SH-SY5Y (cell line): ENCODE measurements at regions not wholly inside any gene's neighbourhood (a gene's known extent, or its start where the extent isn't known, plus 50 kb on each side); places are given as distances from the start of the nearest gene placed in this dataset.

ENCODE experiments used
- GATA2 ChIP-seq: IDR thresholded peaks from 2 replicates; pipeline ENCODE4 v1.6.1; 2011; ENCODE audit warnings: mild to moderate bottlenecking, low read depth, low read length
- GATA3 ChIP-seq: IDR thresholded peaks from 2 replicates; pipeline ENCODE4 v1.6.1; 2011; ENCODE audit warnings: low read depth, mild to moderate bottlenecking, low read length, moderate library complexity

GRCh38 chr7:130940326-130940725 lies 206.3 kb upstream of the KLF14 start:
- TF ChIP-seq GATA3 (no peak), GATA2 (no peak)

GRCh38 chr7:130940907-130941306 lies 206.9 kb upstream of the KLF14 start:
- no peak for TF ChIP-seq GATA2
- no peak for TF ChIP-seq GATA3

- no peak for TF ChIP-seq GATA2
- TF ChIP-seq GATA3, result no peak
Observed at GRCh38 chr7:130941322-130942210, 207.6 kb upstream of the KLF14 start.

- no peak for TF ChIP-seq GATA3
- no peak for TF ChIP-seq GATA2
Observed at GRCh38 chr7:130942211-130942964, 208.4 kb upstream of the KLF14 start.

- TF ChIP-seq GATA3 (no peak), GATA2 (no peak)
Observed at GRCh38 chr7:130943336-130943901, 209.4 kb upstream of the KLF14 start.

GRCh38 chr7:130943981-130944380 lies 210.0 kb upstream of the KLF14 start:
- TF ChIP-seq GATA3 (no peak), GATA2 (no peak)

GRCh38 chr7:130944997-130945396 lies 211.0 kb upstream of the KLF14 start:
- no peak for TF ChIP-seq GATA2
- no peak for TF ChIP-seq GATA3

- TF ChIP-seq GATA2, result no peak
- no peak for TF ChIP-seq GATA3
Observed at GRCh38 chr7:130945411-130945811, 211.4 kb upstream of the KLF14 start.

- TF ChIP-seq GATA3 (no peak), GATA2 (no peak)
Observed at GRCh38 chr7:130946114-130946513, 212.1 kb upstream of the KLF14 start.

GRCh38 chr7:130947792-130948580 lies 214.0 kb upstream of the KLF14 start:
- no peak for TF ChIP-seq GATA3
- no peak for TF ChIP-seq GATA2

GRCh38 chr7:130948822-130949221 lies 214.8 kb upstream of the KLF14 start:
- TF ChIP-seq GATA2 (no peak), GATA3 (no peak)

- TF ChIP-seq GATA3, result no peak
- TF ChIP-seq GATA2, result no peak
Observed at GRCh38 chr7:130949550-130949949, 215.5 kb upstream of the KLF14 start.

GRCh38 chr7:130950054-130950453 lies 216.0 kb upstream of the KLF14 start:
- TF ChIP-seq GATA3, result no peak
- no peak for TF ChIP-seq GATA2

GRCh38 chr7:130950741-130951140 lies 216.7 kb upstream of the KLF14 start:
- TF ChIP-seq GATA3 (no peak), GATA2 (no peak)
